OCI-LY3 (cell line): ENCODE measurements at regions not wholly inside any gene's neighbourhood (a gene's known extent, or its start where the extent isn't known, plus 50 kb on each side); places are given as distances from the start of the nearest gene placed in this dataset.

ENCODE experiments used
- H2AFZ ChIP-seq: fragments of 200-600, 300-600 bp; shearing (Covaris generic); 2 replicates; pipeline ENCODE4 v1.6.0; 2014; ENCODE audit warnings: antibody characterized with exemption, low read depth, low read length
- H3K27ac ChIP-seq: fragments of 200-600, 300-600 bp; sonication (generic); 2 replicates; pipeline ENCODE4 v1.5.1; 2014; ENCODE audit warnings: mild to moderate bottlenecking, low read length, moderate library complexity, mixed read lengths
- H3K27me3 ChIP-seq: fragments of 200-600, 300-600 bp; sonication (generic); 2 replicates; pipeline ENCODE4 v1.6.1; 2014; ENCODE audit warnings: low read depth, low read length, mixed read lengths
- H3K36me3 ChIP-seq: fragments of 200-600, 300-600 bp; sonication (generic); replicated peaks from 2 replicates; pipeline ENCODE3; 2014; ENCODE audit warnings: low read depth, low read length, mixed read lengths
- H3K4me1 ChIP-seq: fragments of 300-600, 200-600 bp; sonication (generic); 2 replicates; pipeline ENCODE4 v1.6.1; 2014; ENCODE audit warnings: low read length, mixed read lengths
- H3K4me2 ChIP-seq: fragments of 200-600, 300-600 bp; sonication (generic); 2 replicates; pipeline ENCODE4 v1.6.1; 2014; ENCODE audit warnings: low read length, mixed read lengths
- H3K4me3 ChIP-seq: fragments of 300-600, 200-600 bp; sonication (generic); 2 replicates; pipeline ENCODE4 v1.5.1; 2014; ENCODE audit warnings: antibody characterized with exemption, mild to moderate bottlenecking, low read length, moderate library complexity
- H3K79me2 ChIP-seq: fragments of 300-600, 200-600 bp; shearing (Covaris generic); 2 replicates; pipeline ENCODE4 v1.6.1; 2014; ENCODE audit warnings: mild to moderate bottlenecking, low read length, mixed read lengths
- H3K9ac ChIP-seq: fragments of 300-600, 200-600 bp; shearing (Covaris generic); 2 replicates; pipeline ENCODE4 v1.6.0; 2014; ENCODE audit warnings: mild to moderate bottlenecking, low read length, moderate library complexity
- H3K9me3 ChIP-seq: fragments of 200-600, 300-600 bp; shearing (Covaris generic); 2 replicates; pipeline ENCODE4 v1.6.1; 2014; ENCODE audit warnings: low read length, mixed read lengths; ENCODE audit not compliant: insufficient read depth
- H4K20me1 ChIP-seq: fragments of 200-600, 300-600 bp; sonication (generic); 2 replicates; pipeline ENCODE4 v1.6.1; 2016; ENCODE audit warnings: low read length, mixed read lengths; ENCODE audit not compliant: insufficient read depth
- CTCF ChIP-seq: fragments of 200-600, 300-600 bp; sonication (generic); IDR thresholded peaks from 2 replicates; pipeline ENCODE4 v1.5.1; 2014; ENCODE audit warnings: antibody characterized with exemption, low read length, low read depth
- EZH2phosphoT487 ChIP-seq: fragments of 200-600 bp; shearing (Covaris generic); IDR thresholded peaks from 2 replicates; pipeline ENCODE4 v1.6.1; 2018; ENCODE audit warnings: antibody characterized with exemption, mixed run types, low read depth

GRCh38 chr6:14221564-14222279, 104.2 kb downstream of the CD83 start:
- TF ChIP-seq CTCF (no peak), EZH2phosphoT487 (no peak)
- Histone ChIP-seq H3K4me1 (peaks cover 22% of the 10 kb centered on the region), H2AFZ (no peak overlapping the region), H3K4me2 (no peak overlapping the region), H3K79me2 (no peaks in the 10 kb centered on the region), H3K36me3 (peaks cover 20% of the 10 kb centered on the region), H3K4me3 (no peak overlapping the region), H3K27ac (no peak overlapping the region), H3K9ac (no peak overlapping the region), H3K27me3 (no peaks in the 10 kb centered on the region), H4K20me1 (no peaks in the 10 kb centered on the region), H3K9me3 (no peaks in the 10 kb centered on the region)

- Histone ChIP-seq H3K27me3 (no peaks in the 10 kb centered on the region), H3K9ac (no peak overlapping the region), H3K4me3 (no peak overlapping the region), H4K20me1 (no peaks in the 10 kb centered on the region), H3K9me3 (no peaks in the 10 kb centered on the region), H3K27ac (no peak overlapping the region), H3K4me2 (no peak overlapping the region), H3K36me3 (peaks cover 20% of the 10 kb centered on the region), H3K79me2 (no peaks in the 10 kb centered on the region), H3K4me1 (peaks cover 22% of the 10 kb centered on the region), H2AFZ (no peak overlapping the region)
- TF ChIP-seq EZH2phosphoT487 (no peak), CTCF (no peak)
These were observed 105.4 kb downstream of the CD83 start for GRCh38 chr6:14222956-14223355.

GRCh38 chr6:14224359-14225103, 107.0 kb downstream of the CD83 start:
- Histone ChIP-seq H4K20me1 (no peaks in the 10 kb centered on the region), H2AFZ (no peak overlapping the region), H3K4me1 (peaks cover 19% of the 10 kb centered on the region), H3K4me2 (peak overlapping the region; percentile 57), H3K9ac (peak overlapping the region; percentile 18; the same call in 1 of the 2 replicates), H3K27ac (peak overlapping the region; percentile 18; the same call in 1 of the 2 replicates), H3K9me3 (no peaks in the 10 kb centered on the region), H3K79me2 (no peaks in the 10 kb centered on the region), H3K4me3 (0 out of 2 replicates have a peak overlapping the region, but pooled peaks have one; percentile 10), H3K27me3 (no peaks in the 10 kb centered on the region), H3K36me3 (peaks cover 15% of the 10 kb centered on the region)
- TF ChIP-seq CTCF = no peak

GRCh38 chr6:14226051-14226660, 108.6 kb downstream of the CD83 start:
- Histone ChIP-seq H3K27me3 (no peaks in the 10 kb centered on the region), H3K9ac (no peak overlapping the region), H3K4me2 (no peak overlapping the region), H3K4me1 (peaks cover 19% of the 10 kb centered on the region), H3K4me3 (no peak overlapping the region), H3K79me2 (no peaks in the 10 kb centered on the region), H3K9me3 (no peaks in the 10 kb centered on the region), H4K20me1 (no peaks in the 10 kb centered on the region), H3K27ac (no peak overlapping the region), H3K36me3 (peaks cover 15% of the 10 kb centered on the region), H2AFZ (no peak overlapping the region)
- TF ChIP-seq EZH2phosphoT487 = no peak
- TF ChIP-seq CTCF = no peak
